Dendritic cell treated with granulocyte-macrophage colony-stimulating factor and Interleukin-4, amounts not matched to agents 40 ng/mL and 50 ng/mL, for 4 days (primary cell): ENCODE measurements at regions not wholly inside any gene's neighbourhood (a gene's known extent, or its start where the extent isn't known, plus 50 kb on each side); places are given as distances from the start of the nearest gene placed in this dataset.
"Not testable (repeated sequence)": the region's sequence is repeated elsewhere in the genome, so short reads cannot be mapped to it uniquely, and the experiment has no call there.

Source experiments
- H3K27ac Mint-ChIP-seq: one replicate; pipeline ENCODE4 v1.8.0; 2022; ENCODE audit warnings: mild to moderate bottlenecking, mixed read lengths
- H3K27me3 Mint-ChIP-seq: one replicate; pipeline ENCODE4 v1.8.0; 2022; ENCODE audit warnings: mild to moderate bottlenecking, mixed read lengths
- H3K36me3 Mint-ChIP-seq: one replicate; pipeline ENCODE4 v1.8.0; 2022; ENCODE audit warnings: low read depth, mixed read lengths
- H3K4me1 Mint-ChIP-seq: one replicate; pipeline ENCODE4 v1.8.0; 2022; ENCODE audit warnings: low read depth, mixed read lengths
- H3K4me3 Mint-ChIP-seq: one replicate; pipeline ENCODE4 v1.8.0; 2022; ENCODE audit warnings: mild to moderate bottlenecking, moderate library complexity, mixed read lengths
- H3K9me3 Mint-ChIP-seq: one replicate; pipeline ENCODE4 v1.8.0; 2022; ENCODE audit warnings: mixed read lengths
- intact Hi-C: fragments of 100-400 bp; cut with micrococcal nuclease; formaldehyde crosslinking; loops from one replicate; pipeline ENCODE4 v1.15.0; 2022

- Mint-ChIP-seq H3K36me3 (peaks cover 42% of the 10 kb centered on the region), H3K9me3 (peaks cover 11% of the 10 kb centered on the region), H3K4me1 (no peaks in the 10 kb centered on the region), H3K27me3 (no peaks in the 10 kb centered on the region), H3K27ac (no peak overlapping the region), H3K4me3 (no peak overlapping the region)
- intact Hi-C loops, result no loop called here
These were observed 346.9 kb downstream of the TYW1 start for GRCh38 chr7:67343572-67343971.

DNA sequence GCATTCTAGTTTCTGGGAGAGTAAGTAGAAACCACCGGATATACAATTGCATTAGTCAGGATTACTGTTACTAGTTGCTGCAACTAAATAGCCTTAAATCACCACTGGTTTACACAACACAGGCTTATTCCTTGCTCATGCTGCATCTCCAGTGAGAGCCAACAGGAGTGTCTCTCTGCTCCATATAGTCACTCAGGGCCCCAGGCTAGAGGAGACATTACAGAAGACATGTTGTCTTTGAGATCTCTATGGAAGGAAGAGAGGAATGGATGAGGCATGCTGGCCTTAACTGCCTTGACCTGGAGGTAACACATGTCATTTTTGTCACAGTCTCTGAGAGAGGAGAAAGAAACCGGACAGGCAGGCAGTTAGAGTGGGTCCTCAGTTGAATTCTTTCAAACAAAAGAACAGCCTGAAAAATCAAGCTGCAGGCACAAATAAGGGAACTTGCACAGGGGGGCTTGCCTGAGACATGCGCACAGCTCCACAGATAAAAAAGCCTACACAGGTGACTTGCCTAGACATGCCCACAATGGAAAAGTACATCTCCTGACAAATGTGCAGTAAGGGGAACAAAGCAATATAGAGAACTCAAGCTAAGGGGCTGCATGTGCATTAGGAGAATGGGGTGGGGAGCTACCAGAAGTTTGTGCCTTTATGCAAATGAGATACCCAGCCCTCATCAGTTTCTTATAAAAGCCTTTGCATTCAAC, 348.0 kb downstream of the TYW1 start:
- Mint-ChIP-seq H3K27me3 (no peaks in the 10 kb centered on the region), H3K36me3 (peaks cover 31% of the 10 kb centered on the region), H3K9me3 (peaks cover 11% of the 10 kb centered on the region), H3K27ac (no peak overlapping the region), H3K4me1 (no peaks in the 10 kb centered on the region), H3K4me3 (no peak overlapping the region)
- intact Hi-C loops, result no loop called here

DNA sequence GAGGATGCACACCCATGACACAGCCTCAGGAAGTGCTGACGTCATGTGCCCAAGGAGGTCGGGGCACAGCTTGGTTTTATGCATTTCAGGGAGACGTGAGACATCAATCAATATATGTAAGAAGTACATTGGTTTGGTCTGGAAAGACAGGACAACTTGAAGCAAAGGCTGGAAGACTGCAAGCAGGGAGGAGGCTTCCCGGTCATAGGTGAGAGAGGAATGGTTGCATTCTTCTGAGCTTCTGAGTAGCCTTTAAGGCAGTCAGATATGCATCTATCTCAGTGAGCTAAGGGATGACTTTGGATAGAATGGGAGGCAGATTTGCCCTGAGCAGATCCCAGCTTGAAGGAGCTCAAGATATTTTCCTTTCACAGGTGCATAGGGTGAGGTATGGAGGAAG, 349.5 kb downstream of the TYW1 start:
- H3K4me3 Mint-ChIP-seq, result no peak overlapping the region
- H3K36me3 Mint-ChIP-seq, result peaks cover 19% of the 10 kb centered on the region

GRCh38 chr7:67346876-67347275, 350.2 kb downstream of the TYW1 start:
- Mint-ChIP-seq H3K36me3 (peaks cover 11% of the 10 kb centered on the region), H3K27ac (no peak overlapping the region), H3K4me3 (no peak overlapping the region), H3K4me1 (no peaks in the 10 kb centered on the region), H3K9me3 (peaks cover 11% of the 10 kb centered on the region), H3K27me3 (no peaks in the 10 kb centered on the region)
- intact Hi-C loops, result no loop called here

More for the DNA sequence above, 349.5 kb downstream of the TYW1 start:
- Mint-ChIP-seq H3K27me3 (no peaks in the 10 kb centered on the region), H3K27ac (no peak overlapping the region), H3K4me1 (no peaks in the 10 kb centered on the region), H3K9me3 (peaks cover 11% of the 10 kb centered on the region)
- intact Hi-C loops, result no loop called here

DNA sequence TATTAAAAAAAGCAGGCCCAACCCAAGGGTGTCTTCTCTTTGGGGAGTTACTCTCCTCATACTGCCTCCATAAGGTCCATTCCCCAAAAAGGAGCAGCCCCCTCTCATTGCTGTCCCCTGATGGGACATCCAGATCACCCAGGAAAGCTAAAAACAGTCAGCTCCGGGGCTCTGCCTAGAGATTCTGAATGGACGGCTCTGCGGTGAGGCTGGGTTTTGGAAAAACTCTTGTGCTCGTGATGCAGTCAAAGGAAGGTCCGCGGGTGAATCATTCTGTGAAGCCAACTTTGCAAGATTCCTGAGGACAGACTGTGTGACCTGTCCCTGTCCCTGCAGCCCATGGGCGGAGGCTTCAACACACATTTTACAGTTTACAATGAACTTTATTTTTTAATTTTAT, 351.5 kb downstream of the TYW1 start:
- no peaks in the 10 kb centered on the region for H3K36me3 Mint-ChIP-seq
- peaks cover 11% of the 10 kb centered on the region for H3K9me3 Mint-ChIP-seq
- no peaks in the 10 kb centered on the region for H3K4me1 Mint-ChIP-seq
- intact Hi-C loops, result no loop called here
- no peaks in the 10 kb centered on the region for H3K27me3 Mint-ChIP-seq
- H3K4me3 Mint-ChIP-seq, result no peak overlapping the region
- H3K27ac Mint-ChIP-seq, result no peak overlapping the region

DNA sequence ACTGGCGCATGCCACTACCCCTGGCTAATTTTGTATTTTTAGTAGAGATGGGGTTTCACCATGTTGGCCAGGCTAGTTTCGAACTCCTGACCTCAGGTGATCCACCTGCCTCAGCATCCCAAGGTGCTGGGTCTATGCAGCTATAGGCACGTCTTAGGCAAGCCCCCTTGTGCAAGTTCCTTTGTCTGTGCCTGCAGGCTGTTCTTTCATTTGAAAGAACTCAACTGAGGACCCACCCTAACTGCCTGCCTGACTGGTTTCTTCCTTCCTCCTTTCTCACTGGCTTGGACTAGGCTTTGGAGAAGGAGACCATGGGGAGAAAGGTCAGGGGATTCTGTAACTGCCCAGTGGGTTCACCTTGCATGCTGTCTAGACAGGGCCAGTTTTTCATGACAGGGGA, 361.0 kb downstream of the TYW1 start:
- intact Hi-C loops, H3K27ac Mint-ChIP-seq: not testable (repeated sequence)

DNA sequence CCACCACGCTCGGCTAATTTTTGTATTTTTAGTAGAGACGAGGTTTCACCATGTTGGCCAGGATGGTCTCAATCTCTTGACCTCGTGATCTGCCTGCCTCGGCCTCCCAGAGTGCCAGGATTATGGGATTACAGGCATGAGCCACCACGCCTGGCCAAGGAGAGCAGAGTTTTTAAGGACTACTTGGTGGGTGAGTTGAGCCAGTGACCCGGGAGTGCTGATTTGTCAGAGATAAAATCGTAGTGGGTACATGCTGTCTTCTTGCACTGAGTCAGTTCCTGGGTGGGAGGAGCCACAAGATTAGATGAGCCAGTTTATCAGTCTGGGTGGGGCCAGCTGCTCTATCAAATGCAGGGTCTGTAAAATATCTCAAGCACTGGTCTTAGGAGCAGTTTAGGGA, 361.7 kb downstream of the TYW1 start:
- H3K27me3 Mint-ChIP-seq, intact Hi-C loops, H3K36me3 Mint-ChIP-seq, H3K4me3 Mint-ChIP-seq, H3K4me1 Mint-ChIP-seq, H3K27ac Mint-ChIP-seq: not testable (repeated sequence)
- peaks cover 32% of the 10 kb centered on the region for H3K9me3 Mint-ChIP-seq

More for the DNA sequence above, 361.0 kb downstream of the TYW1 start:
- not testable (repeated sequence) for H3K4me1 Mint-ChIP-seq, H3K36me3 Mint-ChIP-seq, H3K4me3 Mint-ChIP-seq, H3K27me3 Mint-ChIP-seq
- H3K9me3 Mint-ChIP-seq, result peaks cover 32% of the 10 kb centered on the region

GRCh38 chr7:67358738-67359137, 362.1 kb downstream of the TYW1 start:
- H3K4me3 Mint-ChIP-seq, H3K4me1 Mint-ChIP-seq, H3K27ac Mint-ChIP-seq, intact Hi-C loops, H3K36me3 Mint-ChIP-seq, H3K27me3 Mint-ChIP-seq: not testable (repeated sequence)
- peaks cover 32% of the 10 kb centered on the region for H3K9me3 Mint-ChIP-seq

DNA sequence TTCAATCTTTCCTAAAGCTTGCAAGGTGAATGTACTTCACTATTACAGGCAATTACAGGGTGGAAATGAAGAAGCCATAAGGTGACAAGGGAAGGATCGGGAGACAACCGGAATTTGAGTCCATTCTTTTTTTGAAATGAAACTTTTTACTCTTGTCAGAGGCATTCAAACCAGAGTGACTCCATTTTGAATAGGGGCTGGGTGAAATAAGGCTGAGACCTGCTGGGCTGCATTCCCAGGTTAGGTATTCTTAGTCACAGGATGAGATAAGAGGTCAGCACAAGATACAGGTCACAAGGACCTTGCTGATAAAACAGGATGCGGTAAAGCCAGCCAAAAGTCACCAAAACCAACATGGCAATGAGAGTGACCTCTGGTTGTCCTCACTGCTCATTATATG, 363.3 kb downstream of the TYW1 start:
- Mint-ChIP-seq H3K4me3 (no peak overlapping the region), H3K36me3 (peaks cover 7% of the 10 kb centered on the region), H3K27ac (no peak overlapping the region), H3K27me3 (peaks cover 2% of the 10 kb centered on the region), H3K4me1 (no peaks in the 10 kb centered on the region), H3K9me3 (peaks cover 32% of the 10 kb centered on the region)
- intact Hi-C loops, result no loop called here

DNA sequence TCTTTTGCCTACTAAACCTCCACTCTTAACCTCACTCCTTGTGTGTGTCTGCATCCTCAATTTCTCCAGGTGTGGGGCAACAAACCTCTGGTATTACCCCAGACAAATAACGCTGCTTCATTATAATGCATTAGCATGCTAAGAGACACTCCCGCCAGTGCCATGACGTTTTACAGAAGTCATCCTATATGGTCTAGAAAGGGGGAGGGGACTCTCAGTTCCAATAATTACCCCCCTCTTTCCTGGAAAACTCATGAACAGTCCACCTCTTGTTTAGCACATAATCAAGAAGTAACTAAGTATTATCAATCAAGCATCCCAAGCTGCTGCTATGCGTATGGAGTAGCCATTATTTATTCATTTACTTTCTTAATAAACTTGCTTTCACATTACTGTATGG, 364.5 kb downstream of the TYW1 start:
- H3K36me3 Mint-ChIP-seq, result peaks cover 7% of the 10 kb centered on the region
- peaks cover 27% of the 10 kb centered on the region for H3K9me3 Mint-ChIP-seq
- H3K4me1 Mint-ChIP-seq, result no peaks in the 10 kb centered on the region
- H3K27me3 Mint-ChIP-seq, result peaks cover 2% of the 10 kb centered on the region
- intact Hi-C loops, result no loop called here
- no peak overlapping the region for H3K4me3 Mint-ChIP-seq
- H3K27ac Mint-ChIP-seq, result no peak overlapping the region

GRCh38 chr7:67364441-67365017, 367.9 kb downstream of the TYW1 start:
- H3K4me3 Mint-ChIP-seq, result no peak overlapping the region
- no peaks in the 10 kb centered on the region for H3K9me3 Mint-ChIP-seq
- intact Hi-C loops, result no loop called here
- no peaks in the 10 kb centered on the region for H3K36me3 Mint-ChIP-seq
- H3K27ac Mint-ChIP-seq, result no peak overlapping the region
- H3K4me1 Mint-ChIP-seq, result no peaks in the 10 kb centered on the region
- H3K27me3 Mint-ChIP-seq, result peaks cover 5% of the 10 kb centered on the region

GRCh38 chr7:67371429-67372305, 375.0 kb downstream of the TYW1 start:
- peaks cover 8% of the 10 kb centered on the region for H3K9me3 Mint-ChIP-seq
- H3K4me3 Mint-ChIP-seq, result no peak overlapping the region
- peaks cover 10% of the 10 kb centered on the region for H3K27me3 Mint-ChIP-seq
- no peaks in the 10 kb centered on the region for H3K36me3 Mint-ChIP-seq
- intact Hi-C loops, result no loop called here
- H3K4me1 Mint-ChIP-seq, result no peaks in the 10 kb centered on the region
- H3K27ac Mint-ChIP-seq, result no peak overlapping the region

DNA sequence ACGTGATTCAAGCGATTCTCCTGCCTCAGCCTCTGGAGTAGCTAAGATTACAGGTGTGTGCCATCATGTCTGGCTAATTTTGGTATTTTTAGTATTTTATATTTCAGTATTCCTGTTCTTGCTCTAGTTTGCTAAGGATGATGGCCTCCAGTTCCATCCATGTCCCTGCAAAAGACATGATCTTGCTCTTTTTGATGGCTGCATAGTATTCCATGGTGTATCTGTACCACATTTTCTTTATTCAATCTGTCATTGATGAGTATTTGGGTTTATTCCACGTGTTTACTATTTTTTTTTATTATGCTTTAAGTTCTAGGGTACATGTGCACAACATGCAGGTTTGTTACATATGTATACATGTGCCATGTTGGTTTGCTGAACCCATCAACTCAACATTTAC, 376.8 kb downstream of the TYW1 start:
- H3K4me3 Mint-ChIP-seq, H3K27ac Mint-ChIP-seq, H3K4me1 Mint-ChIP-seq, H3K9me3 Mint-ChIP-seq, H3K36me3 Mint-ChIP-seq, intact Hi-C loops, H3K27me3 Mint-ChIP-seq: not testable (repeated sequence)

GRCh38 chr7:67375427-67375826, 378.8 kb downstream of the TYW1 start:
- intact Hi-C loops, result no loop called here

More at GRCh38 chr7:67375427-67375826, 378.8 kb downstream of the TYW1 start:
- Mint-ChIP-seq H3K27ac (no peak overlapping the region), H3K4me1 (no peaks in the 10 kb centered on the region), H3K4me3 (no peak overlapping the region), H3K27me3 (peaks cover 5% of the 10 kb centered on the region), H3K9me3 (peaks cover 8% of the 10 kb centered on the region), H3K36me3 (no peaks in the 10 kb centered on the region)
